ENCODE measurements at regions not wholly inside any gene's neighbourhood (a gene's known extent, or its start where the extent isn't known, plus 50 kb on each side); places are given as distances from the start of the nearest gene placed in this dataset.

- TF ChIP-seq CTCF (conservative IDR thresholded peaks at IDR 0.05; ENCODE audit: control insufficient read depth, insufficient read depth, low read depth, low read length), result no peak
- no peak for DNase-seq (ENCODE audit: low read depth)
- H3K4me3 ChIP-seq (ENCODE audit: control insufficient read depth, low read depth, low read length), result no peak overlapping the region
Observed at GRCh38 chr10:61320257-61320587, 133.0 kb downstream of the TMEM26 start.

- DNase-seq (ENCODE audit: low read depth), result no peak
- no peak overlapping the region for H3K4me3 ChIP-seq (ENCODE audit: control insufficient read depth, low read depth, low read length)
- TF ChIP-seq CTCF (conservative IDR thresholded peaks at IDR 0.05; ENCODE audit: control insufficient read depth, insufficient read depth, low read depth, low read length), result no peak
Observed at GRCh38 chr10:61319386-61320256, 133.6 kb downstream of the TMEM26 start.

- no peak for DNase-seq (ENCODE audit: low read depth)
- no peak for TF ChIP-seq CTCF (conservative IDR thresholded peaks at IDR 0.05; ENCODE audit: control insufficient read depth, insufficient read depth, low read depth, low read length)
- no peak overlapping the region for H3K4me3 ChIP-seq (ENCODE audit: control insufficient read depth, low read depth, low read length)
Observed at GRCh38 chr10:61318429-61318828, 134.8 kb downstream of the TMEM26 start.

- TF ChIP-seq CTCF (conservative IDR thresholded peaks at IDR 0.05; ENCODE audit: control insufficient read depth, insufficient read depth, low read depth, low read length), result no peak
- H3K4me3 ChIP-seq (ENCODE audit: control insufficient read depth, low read depth, low read length), result no peak overlapping the region
- no peak for DNase-seq (ENCODE audit: low read depth)
Observed at GRCh38 chr10:61317706-61318105, 135.5 kb downstream of the TMEM26 start.

GRCh38 chr10:61316676-61317265, 136.4 kb downstream of the TMEM26 start:
- no peak for DNase-seq (ENCODE audit: low read depth)
- H3K4me3 ChIP-seq (ENCODE audit: control insufficient read depth, low read depth, low read length), result no peak overlapping the region
- no peak for TF ChIP-seq CTCF (conservative IDR thresholded peaks at IDR 0.05; ENCODE audit: control insufficient read depth, insufficient read depth, low read depth, low read length)

- H3K4me3 ChIP-seq (ENCODE audit: control insufficient read depth, low read depth, low read length), result no peak overlapping the region
- no peak for DNase-seq (ENCODE audit: low read depth)
- TF ChIP-seq CTCF (conservative IDR thresholded peaks at IDR 0.05; ENCODE audit: control insufficient read depth, insufficient read depth, low read depth, low read length), result no peak
Observed at GRCh38 chr10:61314273-61314672, 138.9 kb downstream of the TMEM26 start.

Measured in fibroblast of mammary gland (primary cell).